ENCODE measurements at regions not wholly inside any gene's neighbourhood (a gene's known extent, or its start where the extent isn't known, plus 50 kb on each side); places are given as distances from the start of the nearest gene placed in this dataset.
"Not testable (repeated sequence)": the region's sequence is repeated elsewhere in the genome, so short reads cannot be mapped to it uniquely, and the experiment has no call there.

GRCh38 chr11:34762625-34763024 is 141.7 kb downstream of the EHF start:
- not testable (repeated sequence) for TF ChIP-seq SP1 (IDR thresholded peaks at IDR 0.05; ENCODE audit: low read depth); RAD21 (IDR thresholded peaks at IDR 0.05; ENCODE audit: low read depth); MAX (IDR thresholded peaks at IDR 0.05); EZH2phosphoT487 (IDR thresholded peaks at IDR 0.05; ENCODE audit: borderline replicate concordance); JUND (IDR thresholded peaks at IDR 0.05); CEBPB (IDR thresholded peaks at IDR 0.05; ENCODE audit: low read depth); POLR2AphosphoS5 (IDR thresholded peaks at IDR 0.05; ENCODE audit: low read depth, low read length); EZH2 (IDR thresholded peaks at IDR 0.05); EGR1 (IDR thresholded peaks at IDR 0.05; ENCODE audit: low read depth); YY1 (IDR thresholded peaks at IDR 0.05; ENCODE audit: extremely low read depth, insufficient replicate concordance, low read depth, low read length); POLR2A (IDR thresholded peaks at IDR 0.05; ENCODE audit: borderline replicate concordance, extremely low read depth, insufficient read depth, insufficient read length); ZNF274 (IDR thresholded peaks at IDR 0.05; ENCODE audit: low read depth, low read length)
- TF ChIP-seq, protein P1, sequence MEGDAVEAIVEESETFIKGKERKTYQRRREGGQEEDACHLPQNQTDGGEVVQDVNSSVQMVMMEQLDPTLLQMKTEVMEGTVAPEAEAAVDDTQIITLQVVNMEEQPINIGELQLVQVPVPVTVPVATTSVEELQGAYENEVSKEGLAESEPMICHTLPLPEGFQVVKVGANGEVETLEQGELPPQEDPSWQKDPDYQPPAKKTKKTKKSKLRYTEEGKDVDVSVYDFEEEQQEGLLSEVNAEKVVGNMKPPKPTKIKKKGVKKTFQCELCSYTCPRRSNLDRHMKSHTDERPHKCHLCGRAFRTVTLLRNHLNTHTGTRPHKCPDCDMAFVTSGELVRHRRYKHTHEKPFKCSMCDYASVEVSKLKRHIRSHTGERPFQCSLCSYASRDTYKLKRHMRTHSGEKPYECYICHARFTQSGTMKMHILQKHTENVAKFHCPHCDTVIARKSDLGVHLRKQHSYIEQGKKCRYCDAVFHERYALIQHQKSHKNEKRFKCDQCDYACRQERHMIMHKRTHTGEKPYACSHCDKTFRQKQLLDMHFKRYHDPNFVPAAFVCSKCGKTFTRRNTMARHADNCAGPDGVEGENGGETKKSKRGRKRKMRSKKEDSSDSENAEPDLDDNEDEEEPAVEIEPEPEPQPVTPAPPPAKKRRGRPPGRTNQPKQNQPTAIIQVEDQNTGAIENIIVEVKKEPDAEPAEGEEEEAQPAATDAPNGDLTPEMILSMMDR (IDR thresholded peaks at IDR 0.05 in 2 of 3, conservative IDR thresholded peaks at IDR 0.05 in 1 of 3; ENCODE audit: borderline replicate concordance in 1 of 3, insufficient read depth in 1 of 3, low read depth in 2 of 3, low read length in 2 of 3), result not testable (repeated sequence)
- TF ChIP-seq, protein P2, sequence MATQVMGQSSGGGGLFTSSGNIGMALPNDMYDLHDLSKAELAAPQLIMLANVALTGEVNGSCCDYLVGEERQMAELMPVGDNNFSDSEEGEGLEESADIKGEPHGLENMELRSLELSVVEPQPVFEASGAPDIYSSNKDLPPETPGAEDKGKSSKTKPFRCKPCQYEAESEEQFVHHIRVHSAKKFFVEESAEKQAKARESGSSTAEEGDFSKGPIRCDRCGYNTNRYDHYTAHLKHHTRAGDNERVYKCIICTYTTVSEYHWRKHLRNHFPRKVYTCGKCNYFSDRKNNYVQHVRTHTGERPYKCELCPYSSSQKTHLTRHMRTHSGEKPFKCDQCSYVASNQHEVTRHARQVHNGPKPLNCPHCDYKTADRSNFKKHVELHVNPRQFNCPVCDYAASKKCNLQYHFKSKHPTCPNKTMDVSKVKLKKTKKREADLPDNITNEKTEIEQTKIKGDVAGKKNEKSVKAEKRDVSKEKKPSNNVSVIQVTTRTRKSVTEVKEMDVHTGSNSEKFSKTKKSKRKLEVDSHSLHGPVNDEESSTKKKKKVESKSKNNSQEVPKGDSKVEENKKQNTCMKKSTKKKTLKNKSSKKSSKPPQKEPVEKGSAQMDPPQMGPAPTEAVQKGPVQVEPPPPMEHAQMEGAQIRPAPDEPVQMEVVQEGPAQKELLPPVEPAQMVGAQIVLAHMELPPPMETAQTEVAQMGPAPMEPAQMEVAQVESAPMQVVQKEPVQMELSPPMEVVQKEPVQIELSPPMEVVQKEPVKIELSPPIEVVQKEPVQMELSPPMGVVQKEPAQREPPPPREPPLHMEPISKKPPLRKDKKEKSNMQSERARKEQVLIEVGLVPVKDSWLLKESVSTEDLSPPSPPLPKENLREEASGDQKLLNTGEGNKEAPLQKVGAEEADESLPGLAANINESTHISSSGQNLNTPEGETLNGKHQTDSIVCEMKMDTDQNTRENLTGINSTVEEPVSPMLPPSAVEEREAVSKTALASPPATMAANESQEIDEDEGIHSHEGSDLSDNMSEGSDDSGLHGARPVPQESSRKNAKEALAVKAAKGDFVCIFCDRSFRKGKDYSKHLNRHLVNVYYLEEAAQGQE (IDR thresholded peaks at IDR 0.05; ENCODE audit: low read depth), result not testable (repeated sequence)
